ENCODE measurements at regions not wholly inside any gene's neighbourhood (a gene's known extent, or its start where the extent isn't known, plus 50 kb on each side); places are given as distances from the start of the nearest gene placed in this dataset.

GRCh38 chr18:8895987-8896619 lies 190.7 kb downstream of the MTCL1 start:
- TF ChIP-seq CTCF (IDR thresholded peaks at IDR 0.05; ENCODE audit: poor library complexity) (no peak), EZH2phosphoT487 (IDR thresholded peaks at IDR 0.05; ENCODE audit: low read depth, severe bottlenecking, unreplicated experiment) (no peak)

Data from hepatocyte (in vitro differentiated cells).